Left lung (tissue), 4 donors: ENCODE measurements at regions not wholly inside any gene's neighbourhood (a gene's known extent, or its start where the extent isn't known, plus 50 kb on each side); places are given as distances from the start of the nearest gene placed in this dataset.

Experiments used
- ATAC-seq: fragments of 200-7000 bp; cut with Tn5 transposase; one replicate; pipeline ENCODE4 v1.9.1; 2020; ENCODE audit warnings: moderate library complexity
- DNase-seq, 4 donors: peaks; one replicate each; pipeline ENCODE4 v3.0.0-alpha.2; 2013 to 2020
- H3K27ac ChIP-seq, 2 donors: fragments of 200-600 bp; sonication (generic) in 1 of 2; one replicate each; pipeline versions ENCODE4 v1.5.0 to v1.8.0; 2020 to 2021
- H3K27me3 ChIP-seq, 2 donors: fragments of 200-600 bp; sonication (generic) in 1 of 2; one replicate each; pipeline versions ENCODE4 v1.5.0 to v1.8.0; 2020 to 2021
- H3K36me3 ChIP-seq, 2 donors: fragments of 200-600 bp; sonication (generic) in 1 of 2; one replicate each; pipeline versions ENCODE4 v1.5.0 to v1.8.0; 2020 to 2021
- H3K4me1 ChIP-seq, 2 donors: fragments of 200-600 bp; one replicate each; pipeline ENCODE4 v1.8.0; 2021
- H3K4me3 ChIP-seq, 2 donors: fragments of 200-600 bp; sonication (generic) in 1 of 2; one replicate each; pipeline versions ENCODE4 v1.5.0 to v1.8.0; 2020 to 2021; ENCODE audit warnings: mild to moderate bottlenecking in 1 of 2
- H3K9me3 ChIP-seq, 2 donors: fragments of 200-600 bp; sonication (generic) in 1 of 2; one replicate each; pipeline versions ENCODE4 v1.5.0 to v1.8.0; 2020 to 2021
- intact Hi-C, 2 donors: fragments of 100-400 bp; cut with DNase I; formaldehyde crosslinking; loops; one replicate each; pipeline versions ENCODE4 v1.11.2 to v1.14.2; 2022
- TF ChIP-seq, protein P1 (sequence below), 2 donors: fragments of 200-600 bp; sonication (generic) in 1 of 2; IDR thresholded peaks; one replicate each; pipeline versions ENCODE4 v1.5.0 to v1.8.0; 2021; ENCODE audit warnings: antibody characterized with exemption in 2 of 2
- donor health status: DM: no; HTN: yes; CAD: no.
- donor health status: DM: no; HTN: no; CAD: no.

DNA sequence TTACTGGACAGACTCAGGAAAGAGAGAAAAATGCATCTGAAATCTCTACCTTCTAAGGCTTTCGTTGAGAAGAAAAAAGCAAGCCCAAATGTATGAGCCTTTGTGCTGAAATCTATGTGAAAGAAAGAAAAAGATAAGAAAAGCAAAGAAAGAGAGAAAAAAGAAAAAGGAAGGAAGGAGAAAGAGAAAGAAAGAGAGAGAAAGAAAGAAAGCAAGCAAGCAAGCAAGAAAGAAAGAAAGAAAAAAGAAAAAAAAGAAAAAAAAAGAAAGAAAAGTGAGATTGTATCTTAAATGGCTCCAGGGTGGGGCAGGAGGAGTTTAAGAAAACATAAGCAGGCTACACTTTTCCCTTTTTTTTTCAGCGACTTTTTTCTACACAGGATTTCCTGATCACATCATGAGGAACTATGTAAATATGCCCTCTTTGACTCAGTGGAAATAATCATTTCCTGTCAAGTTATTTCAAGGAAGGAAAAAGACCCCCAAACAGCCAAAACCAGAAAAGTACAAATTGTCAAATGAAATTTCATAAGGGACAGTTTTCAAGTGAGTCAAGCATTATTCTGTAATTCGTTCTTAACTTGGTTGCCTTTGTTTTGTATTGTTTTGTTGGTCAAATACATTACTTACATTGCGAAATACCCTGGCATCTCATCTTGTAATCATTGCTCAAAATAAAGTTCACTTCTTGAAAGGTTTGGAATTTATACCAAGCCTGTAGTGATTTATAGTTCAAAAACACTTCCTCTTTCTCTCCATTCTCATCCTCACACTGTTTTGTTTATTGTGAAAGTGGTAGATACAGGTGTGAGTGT lies 79.5 kb upstream of the RNF217 start:
- no peak for DNase-seq
- ATAC-seq, result peak; percentile 23
- Histone ChIP-seq H3K4me1 (peaks cover 0 to 8% of the 10 kb centered on the region in 2 donors), H3K36me3 (no peaks in the 10 kb centered on the region), H3K27me3 (no peaks in the 10 kb centered on the region), H3K27ac (no peak overlapping the region), H3K9me3 (no peaks in the 10 kb centered on the region), H3K4me3 (no peak overlapping the region)
- TF ChIP-seq, protein P1, sequence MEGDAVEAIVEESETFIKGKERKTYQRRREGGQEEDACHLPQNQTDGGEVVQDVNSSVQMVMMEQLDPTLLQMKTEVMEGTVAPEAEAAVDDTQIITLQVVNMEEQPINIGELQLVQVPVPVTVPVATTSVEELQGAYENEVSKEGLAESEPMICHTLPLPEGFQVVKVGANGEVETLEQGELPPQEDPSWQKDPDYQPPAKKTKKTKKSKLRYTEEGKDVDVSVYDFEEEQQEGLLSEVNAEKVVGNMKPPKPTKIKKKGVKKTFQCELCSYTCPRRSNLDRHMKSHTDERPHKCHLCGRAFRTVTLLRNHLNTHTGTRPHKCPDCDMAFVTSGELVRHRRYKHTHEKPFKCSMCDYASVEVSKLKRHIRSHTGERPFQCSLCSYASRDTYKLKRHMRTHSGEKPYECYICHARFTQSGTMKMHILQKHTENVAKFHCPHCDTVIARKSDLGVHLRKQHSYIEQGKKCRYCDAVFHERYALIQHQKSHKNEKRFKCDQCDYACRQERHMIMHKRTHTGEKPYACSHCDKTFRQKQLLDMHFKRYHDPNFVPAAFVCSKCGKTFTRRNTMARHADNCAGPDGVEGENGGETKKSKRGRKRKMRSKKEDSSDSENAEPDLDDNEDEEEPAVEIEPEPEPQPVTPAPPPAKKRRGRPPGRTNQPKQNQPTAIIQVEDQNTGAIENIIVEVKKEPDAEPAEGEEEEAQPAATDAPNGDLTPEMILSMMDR (IDR thresholded peaks at IDR 0.05), result no peak
- intact Hi-C loops, result no loop called here

DNA sequence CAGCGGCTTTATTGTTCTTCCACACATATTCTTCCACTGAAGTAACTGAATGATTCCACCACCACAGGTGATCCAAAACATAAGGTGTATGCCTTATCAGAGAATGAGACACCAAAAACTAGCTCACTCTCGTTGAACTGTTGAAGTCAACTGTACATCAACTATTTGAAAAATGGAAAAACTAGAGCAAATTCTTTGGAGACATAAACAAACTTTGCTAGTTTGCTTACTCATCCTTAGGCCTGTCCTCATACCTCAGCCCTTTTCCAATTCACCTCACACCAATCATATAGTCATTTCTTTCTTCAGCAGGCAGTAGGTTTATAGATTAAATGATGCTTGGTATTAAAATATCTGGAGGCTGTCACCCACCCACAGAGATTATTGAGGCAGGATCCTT lies 77.1 kb upstream of the RNF217 start:
- peaks cover 0 to 8% of the 10 kb centered on the region in 2 donors for H3K4me1 ChIP-seq
- H3K9me3 ChIP-seq, result no peaks in the 10 kb centered on the region
- DNase-seq (no peak), ATAC-seq (no peak)
- TF ChIP-seq, protein P1 (IDR thresholded peaks at IDR 0.05), result no peak
- H3K27ac ChIP-seq, result no peak overlapping the region
- H3K36me3 ChIP-seq, result no peaks in the 10 kb centered on the region
- no peak overlapping the region for H3K4me3 ChIP-seq
- intact Hi-C loops, result no loop called here
- no peaks in the 10 kb centered on the region for H3K27me3 ChIP-seq

DNA sequence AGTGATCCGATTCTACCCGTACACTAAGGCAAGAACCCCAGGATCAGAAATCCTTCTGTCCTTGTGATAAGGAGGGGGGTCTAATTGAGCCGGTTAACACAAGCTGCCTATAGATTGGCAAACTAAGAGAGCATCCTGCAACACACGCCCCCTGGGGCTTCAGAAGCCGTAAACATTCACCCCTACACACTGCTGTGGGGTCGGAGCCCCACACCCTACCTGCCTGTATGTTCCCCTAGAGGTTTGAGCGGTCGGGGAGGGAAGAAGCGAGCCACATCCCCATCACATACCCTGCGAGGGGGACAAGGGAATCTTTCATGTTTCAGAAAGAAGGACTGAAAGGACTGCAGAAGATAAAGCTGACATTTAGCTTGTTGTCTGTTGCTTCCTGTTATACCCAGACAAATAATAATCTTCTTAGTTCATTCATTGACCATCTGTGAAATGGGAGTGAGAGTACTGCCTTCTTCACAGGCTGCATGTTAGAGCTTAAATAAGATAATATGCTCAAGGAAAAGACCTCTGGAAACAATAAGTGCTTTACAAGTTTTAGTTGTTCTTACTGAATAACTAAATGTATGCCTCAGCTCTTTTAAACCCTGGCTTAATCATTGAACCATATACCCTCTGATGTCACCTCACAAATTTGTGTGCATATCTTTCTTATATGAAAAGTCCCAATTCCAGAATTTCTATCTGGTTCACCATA lies 74.2 kb upstream of the RNF217 start:
- no peak for ATAC-seq
- TF ChIP-seq, protein P1 (IDR thresholded peaks at IDR 0.05), result no peak
- no peaks in the 10 kb centered on the region for H3K36me3 ChIP-seq
- H3K27ac ChIP-seq, result no peak overlapping the region
- H3K4me1 ChIP-seq, result no peaks in the 10 kb centered on the region
- intact Hi-C loops, result no loop called here
- no peaks in the 10 kb centered on the region for H3K27me3 ChIP-seq
- DNase-seq, result no peak
- no peak overlapping the region for H3K4me3 ChIP-seq
- no peaks in the 10 kb centered on the region for H3K9me3 ChIP-seq

DNA sequence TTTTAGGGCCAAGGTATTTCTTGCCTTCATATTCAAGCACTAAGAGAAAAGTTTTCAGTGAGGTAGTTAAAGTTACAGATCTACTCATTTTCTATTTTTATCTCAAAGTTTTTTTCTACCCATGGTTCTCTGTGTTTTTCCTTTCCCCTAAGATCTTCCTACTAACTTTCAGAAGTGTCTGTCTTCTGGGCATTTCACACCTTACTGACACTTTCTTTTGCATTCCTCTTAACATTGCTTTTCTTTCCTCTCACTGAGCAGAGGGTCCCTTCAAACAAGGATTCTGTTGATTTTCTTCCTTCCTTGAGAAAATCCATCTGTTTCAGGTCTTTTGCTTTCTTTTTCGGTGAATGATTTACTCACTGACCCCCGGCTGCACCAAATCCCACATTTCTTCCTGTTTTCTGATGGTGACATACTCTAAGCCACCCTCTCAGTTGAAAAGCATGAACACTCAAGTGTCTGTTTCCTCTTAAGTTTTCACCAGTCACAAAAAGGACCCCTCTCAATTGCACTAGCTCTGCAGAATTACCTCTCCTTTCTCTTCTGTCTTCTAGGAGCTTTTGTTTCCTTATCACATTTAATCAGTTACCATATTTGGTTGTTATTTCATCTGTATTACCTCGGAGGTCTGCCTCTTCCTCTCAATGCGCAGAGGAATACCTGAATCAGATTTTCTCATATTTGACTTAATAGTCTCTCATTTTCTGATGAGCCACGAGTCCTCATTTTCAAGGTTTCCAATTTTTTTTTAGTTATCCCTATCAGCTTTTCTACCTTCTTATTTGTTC lies 73.5 kb upstream of the RNF217 start:
- no peaks in the 10 kb centered on the region for H3K9me3 ChIP-seq
- no peak for ATAC-seq
- intact Hi-C loops, result no loop called here
- H3K27ac ChIP-seq, result no peak overlapping the region
- H3K4me3 ChIP-seq, result no peak overlapping the region
- H3K36me3 ChIP-seq, result no peaks in the 10 kb centered on the region
- TF ChIP-seq, protein P1 (IDR thresholded peaks at IDR 0.05), result no peak
- H3K27me3 ChIP-seq, result no peaks in the 10 kb centered on the region
- DNase-seq, result no peak
- H3K4me1 ChIP-seq, result no peaks in the 10 kb centered on the region

DNA sequence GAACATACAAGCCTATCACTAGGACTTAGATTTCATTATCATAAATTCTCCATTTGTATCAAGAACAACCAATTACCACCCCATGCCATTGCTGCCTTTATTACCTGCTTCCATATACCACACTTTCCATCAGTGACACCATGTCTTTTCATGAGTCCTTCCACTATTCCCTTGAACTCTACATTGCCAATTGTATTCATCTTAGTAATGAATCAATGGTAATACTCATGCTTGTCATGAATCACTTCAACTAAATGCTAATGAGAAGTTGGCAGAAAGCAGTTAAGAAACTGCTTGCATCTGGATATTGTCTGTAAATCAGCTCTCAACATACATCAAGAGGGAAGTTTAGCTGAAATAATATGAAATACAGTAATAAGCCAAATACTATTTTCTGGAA lies 61.2 kb upstream of the RNF217 start:
- intact Hi-C loops, result no loop called here
- Histone ChIP-seq H3K36me3 (no peaks in the 10 kb centered on the region), H3K4me1 (no peaks in the 10 kb centered on the region), H3K27me3 (no peaks in the 10 kb centered on the region), H3K9me3 (no peaks in the 10 kb centered on the region), H3K27ac (no peak overlapping the region), H3K4me3 (no peak overlapping the region)
- no peak for ATAC-seq
- no peak for DNase-seq
- TF ChIP-seq, protein P1 (IDR thresholded peaks at IDR 0.05), result no peak
